ENCODE measurements at regions not wholly inside any gene's neighbourhood (a gene's known extent, or its start where the extent isn't known, plus 50 kb on each side); places are given as distances from the start of the nearest gene placed in this dataset.

DNA sequence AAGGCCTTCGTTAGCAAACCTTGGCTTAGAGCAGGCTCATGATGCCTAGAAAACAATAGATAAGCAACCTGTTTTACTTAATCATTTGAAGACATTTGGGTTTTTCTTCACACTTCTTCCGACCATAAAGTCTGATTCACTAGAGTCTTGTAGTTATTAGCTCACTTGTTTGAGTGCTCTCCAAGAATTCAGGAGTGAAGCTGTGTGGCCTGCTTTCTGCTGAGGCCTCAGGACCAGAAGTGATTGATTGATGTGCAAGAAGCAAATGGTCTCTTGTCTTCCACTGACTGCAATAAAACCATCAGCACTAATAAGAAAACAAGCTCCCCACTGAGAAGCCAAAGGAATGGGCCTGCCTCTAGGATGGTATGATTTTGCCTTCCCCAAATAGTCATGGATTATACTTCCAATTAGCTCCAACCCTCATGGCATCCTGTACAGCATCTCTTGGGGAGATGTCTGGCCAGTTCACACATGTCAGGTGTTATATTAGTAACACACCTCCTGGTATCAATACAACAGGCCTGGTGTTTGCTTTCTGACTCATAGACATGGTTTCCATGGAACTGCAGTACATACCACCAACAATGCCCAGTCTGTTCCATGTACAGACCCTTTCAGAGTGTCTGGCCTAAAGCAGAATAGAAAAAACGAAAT, 317.6 kb downstream of the CWC27 start:
- no peaks in the 10 kb centered on the region for H3K9me3 Mint-ChIP-seq
- DNase-seq, result no peak
- no peaks in the 10 kb centered on the region for H3K36me3 Mint-ChIP-seq (ENCODE audit: low read depth)
- CTCF ChIA-PET, result no interaction called here
- peaks cover 5% of the 10 kb centered on the region for H3K27me3 Mint-ChIP-seq (ENCODE audit: low read depth)
- H3K4me1 Mint-ChIP-seq (ENCODE audit: low read depth), result no peaks in the 10 kb centered on the region
- no peak overlapping the region for H3K27ac Mint-ChIP-seq
- no peak overlapping the region for H3K4me3 Mint-ChIP-seq
- intact Hi-C loops (cut with micrococcal nuclease), result no loop called here

DNA sequence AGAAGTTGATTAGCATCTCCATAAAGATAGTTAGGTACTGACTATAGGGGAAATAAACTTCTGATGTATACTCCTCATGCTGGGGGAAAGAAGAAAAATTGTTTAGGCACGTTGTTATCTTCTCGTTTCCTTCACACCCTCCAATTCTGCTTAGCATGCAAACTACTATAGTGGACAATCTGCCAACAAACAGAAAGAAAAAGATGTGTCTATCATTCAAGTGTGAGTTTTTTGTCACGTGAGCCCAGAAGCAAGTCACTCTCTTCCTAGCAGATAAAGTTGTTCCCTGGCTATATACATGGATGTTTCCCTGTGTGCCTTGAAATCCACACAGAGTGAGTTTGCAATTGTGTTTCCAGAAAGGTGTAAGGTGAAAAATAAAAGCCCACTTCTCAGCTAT, 318.4 kb downstream of the CWC27 start:
- no peak for DNase-seq
- Mint-ChIP-seq H3K4me1 (ENCODE audit: low read depth) (no peaks in the 10 kb centered on the region), H3K27me3 (ENCODE audit: low read depth) (peaks cover 5% of the 10 kb centered on the region), H3K9me3 (no peaks in the 10 kb centered on the region), H3K36me3 (ENCODE audit: low read depth) (no peaks in the 10 kb centered on the region), H3K27ac (no peak overlapping the region), H3K4me3 (no peak overlapping the region)
- intact Hi-C loops (cut with micrococcal nuclease), result no loop called here
- CTCF ChIA-PET, result interaction anchor here (0.8 kb wide), 1 partner anchor 19 kb away, joined by 3 read pairs; no protein-coding TSS in a partner anchor

DNA sequence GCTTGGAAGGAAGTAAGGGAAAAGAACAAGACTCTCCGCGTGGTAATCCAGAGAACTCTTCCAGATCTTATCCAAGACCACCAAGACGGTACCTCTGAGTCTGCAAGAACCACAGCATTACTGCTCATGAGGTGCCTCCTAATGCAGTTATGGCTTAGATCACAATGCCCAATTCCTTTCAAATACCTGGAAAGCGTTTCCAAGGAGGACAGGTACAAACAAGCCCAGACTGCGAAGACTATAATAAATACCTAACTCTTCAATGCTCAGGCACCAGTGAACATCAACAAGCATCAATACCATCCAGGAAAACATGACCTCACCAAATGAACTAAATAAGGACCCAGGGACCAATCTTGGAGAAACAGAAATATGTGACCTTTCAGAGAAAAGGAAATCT, 325.5 kb downstream of the CWC27 start:
- no peak overlapping the region for H3K27ac Mint-ChIP-seq
- H3K4me3 Mint-ChIP-seq, result no peak overlapping the region
- DNase-seq, result no peak
- H3K9me3 Mint-ChIP-seq, result no peaks in the 10 kb centered on the region
- peaks cover 7% of the 10 kb centered on the region for H3K27me3 Mint-ChIP-seq (ENCODE audit: low read depth)
- intact Hi-C loops (cut with micrococcal nuclease), result no loop called here
- no peaks in the 10 kb centered on the region for H3K36me3 Mint-ChIP-seq (ENCODE audit: low read depth)
- H3K4me1 Mint-ChIP-seq (ENCODE audit: low read depth), result no peaks in the 10 kb centered on the region
- CTCF ChIA-PET, result interaction anchor here (0.6 kb wide), 1 partner anchor 48 kb away, joined by 5 read pairs; no protein-coding TSS in a partner anchor

DNA sequence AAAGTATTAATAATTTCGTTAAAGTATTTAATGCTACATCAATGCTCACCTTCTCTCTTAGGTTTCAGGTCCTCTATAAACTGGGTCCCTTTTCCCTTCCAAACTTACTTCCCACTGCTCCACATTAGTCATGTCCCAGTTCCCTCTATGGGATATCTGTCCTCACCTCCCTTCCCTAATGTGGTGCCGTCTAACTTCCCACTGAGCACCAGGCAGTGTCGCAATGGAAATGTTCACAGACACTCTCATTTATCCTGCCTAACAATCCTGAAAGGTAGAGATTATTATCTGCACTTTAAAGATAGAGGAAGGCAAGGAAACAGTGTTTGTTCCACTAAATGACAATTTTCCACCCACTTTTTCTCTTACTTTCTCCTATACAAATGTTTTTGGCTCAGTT, 329.7 kb downstream of the CWC27 start:
- Mint-ChIP-seq H3K9me3 (no peaks in the 10 kb centered on the region), H3K4me1 (ENCODE audit: low read depth) (peaks cover 17% of the 10 kb centered on the region), H3K27ac (no peak overlapping the region), H3K4me3 (no peak overlapping the region), H3K36me3 (ENCODE audit: low read depth) (no peaks in the 10 kb centered on the region), H3K27me3 (ENCODE audit: low read depth) (peaks cover 4% of the 10 kb centered on the region)
- no peak for DNase-seq
- intact Hi-C loops (cut with micrococcal nuclease), result no loop called here
- CTCF ChIA-PET, result no interaction called here
